PC-3 (cell line): ENCODE measurements at regions not wholly inside any gene's neighbourhood (a gene's known extent, or its start where the extent isn't known, plus 50 kb on each side); places are given as distances from the start of the nearest gene placed in this dataset.

ENCODE experiments used
- CTCF ChIP-seq: fragments of 300-600 bp; sonication (generic); conservative IDR thresholded peaks from 2 replicates; pipeline ENCODE4 v1.5.1; 2017; ENCODE audit warnings: antibody characterized with exemption, low read depth, mild to moderate bottlenecking, low read length
- EZH2 ChIP-seq: fragments of 300-600 bp; sonication (generic); IDR thresholded peaks from one replicate; pipeline ENCODE4 v1.6.1; 2017; ENCODE audit warnings: antibody characterized with exemption, mild to moderate bottlenecking, low read length; ENCODE audit not compliant: unreplicated experiment
- EZH2phosphoT487 ChIP-seq: fragments of 300-600 bp; sonication (generic); IDR thresholded peaks from 2 replicates; pipeline ENCODE4 v1.6.1; 2018; ENCODE audit warnings: mild to moderate bottlenecking, antibody characterized with exemption, low read length, borderline replicate concordance

GRCh38 chr10:117716889-117717288 is 174.3 kb downstream of the EMX2 start:
- TF ChIP-seq CTCF (no peak), EZH2 (no peak), EZH2phosphoT487 (no peak)
